DOHH2 (cell line): ENCODE measurements at regions not wholly inside any gene's neighbourhood (a gene's known extent, or its start where the extent isn't known, plus 50 kb on each side); places are given as distances from the start of the nearest gene placed in this dataset.

Source experiments
- H3F3A ChIP-seq: fragments of 200-600 bp; sonication (generic), shearing (Covaris generic); 2 replicates; pipeline ENCODE4 v1.6.0; 2016; ENCODE audit warnings: antibody characterized with exemption, mild to moderate bottlenecking; ENCODE audit not compliant: control insufficient read depth, insufficient read depth
- H3K27ac ChIP-seq: fragments of 200-600 bp; sonication (generic); 2 replicates; pipeline ENCODE4 v1.5.1; 2014; ENCODE audit warnings: low read depth, mild to moderate bottlenecking, low read length, moderate library complexity
- H3K27me3 ChIP-seq: fragments of 200-600 bp; sonication (generic); 2 replicates; pipeline ENCODE4 v1.6.1; 2014; ENCODE audit warnings: mild to moderate bottlenecking, low read length, mixed read lengths; ENCODE audit not compliant: control insufficient read depth
- H3K36me3 ChIP-seq: fragments of 200-600 bp; sonication (generic); 2 replicates; pipeline ENCODE4 v1.6.1; 2014; ENCODE audit warnings: mild to moderate bottlenecking, low read length, moderate library complexity, mixed read lengths; ENCODE audit not compliant: control insufficient read depth
- H3K4me1 ChIP-seq: fragments of 200-600 bp; sonication (generic); 2 replicates; pipeline ENCODE4 v1.6.1; 2014; ENCODE audit warnings: mild to moderate bottlenecking, low read length, mixed read lengths; ENCODE audit not compliant: control insufficient read depth
- H3K4me2 ChIP-seq: fragments of 200-600 bp; sonication (generic); 2 replicates; pipeline ENCODE4 v1.6.0; 2014; ENCODE audit warnings: mild to moderate bottlenecking, low read length, moderate library complexity
- H3K4me3 ChIP-seq: fragments of 200-600 bp; sonication (generic); 2 replicates; pipeline ENCODE4 v1.5.1; 2014; ENCODE audit warnings: mild to moderate bottlenecking, low read length, mixed read lengths
- H3K79me2 ChIP-seq: fragments of 200-600 bp; sonication (generic); 2 replicates; pipeline ENCODE4 v1.6.1; 2014; ENCODE audit warnings: mild to moderate bottlenecking, low read length, mixed read lengths; ENCODE audit not compliant: control insufficient read depth
- H3K9me2 ChIP-seq: fragments of 200-600 bp; sonication (generic); replicated peaks from 2 replicates; pipeline ENCODE4 v1.6.1; 2014; ENCODE audit warnings: mild to moderate bottlenecking, low read length, mixed read lengths; ENCODE audit not compliant: control insufficient read depth
- H3K9me3 ChIP-seq: fragments of 200-600 bp; sonication (generic); 2 replicates; pipeline ENCODE4 v1.6.1; 2014; ENCODE audit warnings: antibody characterized with exemption, low read length, mixed read lengths; ENCODE audit not compliant: control insufficient read depth, insufficient read depth
- H4K20me1 ChIP-seq: fragments of 200-600 bp; sonication (generic); 2 replicates; pipeline ENCODE4 v1.6.0; 2014; ENCODE audit warnings: low read depth, mild to moderate bottlenecking, antibody characterized with exemption, low read length, moderate library complexity; ENCODE audit not compliant: control insufficient read depth, insufficient read depth
- EZH2phosphoT487 ChIP-seq: fragments of 200-600 bp; sonication (generic); IDR thresholded peaks from 2 replicates; pipeline ENCODE4 v1.6.1; 2017; ENCODE audit warnings: borderline replicate concordance, mild to moderate bottlenecking, antibody characterized with exemption, low read length, moderate library complexity, mixed read lengths
- TF ChIP-seq, protein P1 (sequence below): fragments of 200-600 bp; sonication (generic); IDR thresholded peaks from one replicate; pipeline ENCODE4 v1.5.1; 2014; ENCODE audit warnings: antibody characterized with exemption, mild to moderate bottlenecking, low read depth, low read length; ENCODE audit not compliant: poor library complexity, severe bottlenecking

DNA sequence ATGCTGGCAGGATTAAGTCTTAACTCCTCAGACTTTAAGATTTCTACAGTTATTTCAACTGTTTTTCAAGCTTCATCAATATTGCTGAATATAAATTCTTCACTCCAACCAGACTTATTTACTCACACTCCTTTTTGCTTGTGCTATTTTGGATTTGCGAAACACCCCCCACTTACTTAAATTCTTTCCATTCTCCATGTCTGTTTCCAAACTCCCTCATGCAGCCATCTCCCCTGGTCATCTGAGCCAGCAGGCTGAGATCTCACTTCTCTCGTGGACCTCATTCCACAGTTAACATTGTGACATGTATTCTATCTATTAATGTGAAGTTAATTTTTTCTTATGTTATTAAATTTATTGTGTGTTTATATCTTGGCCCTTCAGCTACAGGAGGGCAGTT lies 188.9 kb upstream of the HDAC9 start:
- Histone ChIP-seq H3K9me2 (no peaks in the 10 kb centered on the region), H3K27me3 (peaks cover 5% of the 10 kb centered on the region; the same call in 1 of the 2 replicates), H3F3A (no peaks in the 10 kb centered on the region), H3K4me3 (no peak overlapping the region), H3K9me3 (no peaks in the 10 kb centered on the region), H3K4me2 (no peak overlapping the region), H3K27ac (no peak overlapping the region), H3K36me3 (no peaks in the 10 kb centered on the region), H4K20me1 (no peaks in the 10 kb centered on the region), H3K4me1 (no peaks in the 10 kb centered on the region), H3K79me2 (no peaks in the 10 kb centered on the region)
- TF ChIP-seq EZH2phosphoT487: no peak
- TF ChIP-seq, protein P1, sequence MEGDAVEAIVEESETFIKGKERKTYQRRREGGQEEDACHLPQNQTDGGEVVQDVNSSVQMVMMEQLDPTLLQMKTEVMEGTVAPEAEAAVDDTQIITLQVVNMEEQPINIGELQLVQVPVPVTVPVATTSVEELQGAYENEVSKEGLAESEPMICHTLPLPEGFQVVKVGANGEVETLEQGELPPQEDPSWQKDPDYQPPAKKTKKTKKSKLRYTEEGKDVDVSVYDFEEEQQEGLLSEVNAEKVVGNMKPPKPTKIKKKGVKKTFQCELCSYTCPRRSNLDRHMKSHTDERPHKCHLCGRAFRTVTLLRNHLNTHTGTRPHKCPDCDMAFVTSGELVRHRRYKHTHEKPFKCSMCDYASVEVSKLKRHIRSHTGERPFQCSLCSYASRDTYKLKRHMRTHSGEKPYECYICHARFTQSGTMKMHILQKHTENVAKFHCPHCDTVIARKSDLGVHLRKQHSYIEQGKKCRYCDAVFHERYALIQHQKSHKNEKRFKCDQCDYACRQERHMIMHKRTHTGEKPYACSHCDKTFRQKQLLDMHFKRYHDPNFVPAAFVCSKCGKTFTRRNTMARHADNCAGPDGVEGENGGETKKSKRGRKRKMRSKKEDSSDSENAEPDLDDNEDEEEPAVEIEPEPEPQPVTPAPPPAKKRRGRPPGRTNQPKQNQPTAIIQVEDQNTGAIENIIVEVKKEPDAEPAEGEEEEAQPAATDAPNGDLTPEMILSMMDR: no peak

DNA sequence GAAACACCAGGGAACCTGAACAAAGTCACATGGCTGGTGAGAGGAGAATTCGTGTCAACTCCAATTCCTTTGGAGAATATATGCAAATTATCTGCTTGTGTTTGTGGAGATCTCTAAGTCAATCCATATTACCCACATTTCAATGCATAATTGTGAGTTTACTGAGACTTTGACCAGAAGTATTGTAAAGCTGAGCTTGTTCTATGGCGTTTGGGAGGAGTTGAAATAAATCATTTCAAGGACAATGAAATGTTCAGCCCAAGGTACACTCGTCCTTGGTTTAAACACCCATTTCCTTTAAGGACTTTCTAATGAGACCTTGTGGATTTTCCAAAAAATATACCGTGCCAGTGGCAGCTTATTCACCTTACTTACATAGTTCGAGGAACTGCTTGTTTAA lies 186.6 kb upstream of the HDAC9 start:
- no peaks in the 10 kb centered on the region for H3K4me1 ChIP-seq

DNA sequence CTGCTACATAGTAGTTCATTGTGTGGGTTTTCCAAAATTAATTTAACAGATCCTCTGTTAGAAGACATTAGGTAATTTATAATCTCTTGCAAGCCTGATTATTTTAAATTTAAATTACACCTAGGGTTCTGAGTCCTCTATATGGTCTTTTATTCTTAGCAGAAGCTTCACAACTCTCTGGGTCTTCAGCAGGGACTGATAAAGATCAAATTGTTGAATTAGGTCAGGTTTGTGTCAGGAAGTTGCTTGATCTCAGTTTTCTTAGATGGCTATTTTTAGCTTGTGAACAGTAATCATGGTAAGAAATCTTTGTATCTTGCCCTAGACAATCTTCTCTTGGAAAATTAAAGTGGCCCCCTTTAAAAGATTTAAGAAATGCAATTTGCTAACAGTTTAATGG lies 183.1 kb upstream of the HDAC9 start:
- H3K27ac ChIP-seq: no peak overlapping the region
- H4K20me1 ChIP-seq: no peaks in the 10 kb centered on the region
- no peak for TF ChIP-seq EZH2phosphoT487
- TF ChIP-seq, protein P1: no peak
- H3K4me3 ChIP-seq: no peak overlapping the region
- H3F3A ChIP-seq: no peaks in the 10 kb centered on the region
- no peaks in the 10 kb centered on the region for H3K9me2 ChIP-seq
- no peaks in the 10 kb centered on the region for H3K36me3 ChIP-seq
- no peaks in the 10 kb centered on the region for H3K9me3 ChIP-seq
- no peak overlapping the region for H3K4me2 ChIP-seq
- no peaks in the 10 kb centered on the region for H3K79me2 ChIP-seq
- H3K4me1 ChIP-seq: no peaks in the 10 kb centered on the region
- H3K27me3 ChIP-seq: peaks cover 4% of the 10 kb centered on the region; the same call in 1 of the 2 replicates

More for the DNA sequence above, 186.6 kb upstream of the HDAC9 start:
- TF ChIP-seq, protein P1: no peak
- TF ChIP-seq EZH2phosphoT487: no peak
- Histone ChIP-seq H3K27me3 (peaks cover 5% of the 10 kb centered on the region; the same call in 1 of the 2 replicates), H3K79me2 (no peaks in the 10 kb centered on the region), H4K20me1 (no peaks in the 10 kb centered on the region), H3K4me2 (no peak overlapping the region), H3F3A (no peaks in the 10 kb centered on the region), H3K4me3 (no peak overlapping the region), H3K36me3 (no peaks in the 10 kb centered on the region), H3K9me3 (no peaks in the 10 kb centered on the region), H3K27ac (no peak overlapping the region), H3K9me2 (no peaks in the 10 kb centered on the region)

DNA sequence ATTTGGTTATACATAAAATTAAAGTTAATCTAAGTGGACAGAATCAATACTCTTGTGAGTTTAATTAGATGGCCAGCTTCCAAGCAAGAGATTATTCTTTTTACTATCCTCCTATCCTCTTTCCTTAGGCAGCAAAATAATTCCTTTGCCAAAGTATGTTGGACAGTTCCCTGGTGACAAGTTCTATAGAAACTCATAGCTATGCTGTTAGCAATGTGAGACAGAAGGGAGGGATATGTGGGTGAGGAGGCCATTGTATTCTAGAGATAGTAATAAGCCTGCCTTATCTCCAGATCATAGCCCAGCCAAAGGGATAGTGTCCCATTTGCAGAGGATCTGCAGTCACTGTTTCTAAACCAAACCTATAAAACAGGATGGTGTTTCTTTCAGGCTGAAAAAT lies 181.6 kb upstream of the HDAC9 start:
- H3K27me3 ChIP-seq: peaks cover 4% of the 10 kb centered on the region; the same call in 1 of the 2 replicates
- no peak for TF ChIP-seq EZH2phosphoT487
- TF ChIP-seq, protein P1: no peak
- H3K4me3 ChIP-seq: no peak overlapping the region

More for the DNA sequence above, 181.6 kb upstream of the HDAC9 start:
- Histone ChIP-seq H3K36me3 (no peaks in the 10 kb centered on the region), H4K20me1 (no peaks in the 10 kb centered on the region), H3K9me2 (no peaks in the 10 kb centered on the region), H3K4me1 (no peaks in the 10 kb centered on the region), H3K9me3 (no peaks in the 10 kb centered on the region), H3K27ac (no peak overlapping the region), H3K79me2 (no peaks in the 10 kb centered on the region), H3K4me2 (no peak overlapping the region), H3F3A (no peaks in the 10 kb centered on the region)
